ENCODE measurements at regions not wholly inside any gene's neighbourhood (a gene's known extent, or its start where the extent isn't known, plus 50 kb on each side); places are given as distances from the start of the nearest gene placed in this dataset.

DNA sequence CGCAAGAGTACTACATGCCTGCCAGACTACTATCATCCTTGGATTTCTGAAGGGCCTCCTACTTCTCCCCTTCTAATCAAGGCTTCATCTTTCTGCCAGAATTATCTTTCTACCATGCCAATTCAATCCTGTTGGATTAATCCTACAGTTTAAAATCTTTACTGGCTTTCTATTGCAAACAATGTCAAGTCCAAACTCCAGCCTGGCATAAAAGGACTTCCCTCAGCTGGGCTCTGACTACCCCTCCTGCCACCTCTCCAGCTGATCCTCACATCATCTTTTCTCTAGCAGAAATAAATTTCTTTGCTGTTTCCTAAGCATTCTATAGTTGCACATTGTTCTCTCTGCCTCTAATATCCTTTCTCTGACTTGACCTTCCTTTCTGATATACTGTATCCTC lies 119.7 kb upstream of the RAD23B start:
- TF ChIP-seq POLR2AphosphoS5 (IDR thresholded peaks at IDR 0.05) = no peak
- no peak for TF ChIP-seq CTCF (IDR thresholded peaks at IDR 0.05)
- TF ChIP-seq POLR2A (IDR thresholded peaks at IDR 0.05) = no peak
